Embryonic facial prominence (tissue), 1 donor: ENCODE measurements at regions not wholly inside any gene's neighbourhood (a gene's known extent, or its start where the extent isn't known, plus 50 kb on each side); places are given as distances from the start of the nearest gene placed in this dataset.

Experiments used
- DNase-seq: peaks from one replicate; pipeline ENCODE4 v3.0.0-alpha.2; 2016; ENCODE audit errors: extremely low spot score

DNA sequence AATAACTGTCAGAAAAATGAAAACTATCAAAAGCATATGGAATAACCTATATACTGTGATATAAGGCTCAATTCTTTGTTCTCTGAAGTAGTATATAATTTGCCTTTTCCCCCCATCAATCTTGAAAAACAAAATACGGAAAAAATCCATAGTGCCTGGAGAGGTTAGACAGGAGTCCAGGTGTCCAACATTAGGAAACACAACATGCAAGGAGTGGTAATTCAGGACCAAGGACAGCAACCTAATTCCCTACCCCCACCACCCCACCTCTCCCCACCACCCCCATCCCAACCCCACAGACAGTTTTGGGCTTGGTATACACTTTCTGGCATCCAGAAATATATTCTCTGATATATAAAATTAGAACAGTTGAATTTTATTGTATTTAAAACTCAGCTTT is 55.1 kb upstream of the SLC25A26 start:
- DNase-seq, result no peak

GRCh38 chr3:66164155-66164554 is 56.6 kb upstream of the SLC25A26 start:
- DNase-seq, result no peak

DNA sequence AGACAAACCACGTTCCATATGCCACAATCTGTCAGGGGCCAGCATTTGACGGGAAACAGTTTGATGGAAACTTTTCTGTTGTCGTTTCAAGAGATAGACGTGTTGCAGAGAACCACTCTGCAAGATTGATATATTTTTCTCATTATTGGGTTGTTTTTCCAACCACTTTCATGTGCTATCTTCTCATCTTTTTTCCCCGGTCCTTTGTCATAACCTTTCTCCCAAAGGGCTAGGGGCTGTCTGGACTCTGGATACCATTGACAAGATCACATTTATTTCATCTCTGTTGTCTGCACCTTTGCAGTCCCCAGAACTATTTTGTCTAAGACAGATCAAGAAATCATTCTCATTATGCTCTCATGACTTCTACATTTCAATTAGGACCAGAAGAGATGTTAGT is 57.6 kb upstream of the SLC25A26 start:
- DNase-seq, result no peak

DNA sequence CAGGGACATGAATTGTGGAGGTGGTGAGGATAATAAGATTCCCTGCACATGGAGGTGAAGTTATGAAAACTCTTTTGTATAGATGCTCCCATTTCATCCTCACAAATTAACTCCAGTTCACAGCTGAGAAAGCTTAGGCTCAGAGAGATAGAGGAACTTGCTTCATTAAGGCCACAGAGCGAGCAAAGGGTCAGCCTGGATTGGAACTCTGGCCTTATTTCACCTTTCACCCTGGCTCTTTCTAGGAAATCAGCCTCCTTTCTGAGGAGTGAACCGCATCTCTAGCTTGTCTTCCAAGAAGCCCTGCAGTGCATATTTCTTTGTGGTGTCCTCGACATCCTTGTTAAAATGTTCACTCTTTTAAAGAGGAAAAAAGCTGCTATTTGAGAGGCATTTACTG is 58.0 kb upstream of the SLC25A26 start:
- DNase-seq, result no peak

GRCh38 chr3:66158933-66159683 is 61.7 kb upstream of the SLC25A26 start:
- no peak for DNase-seq

DNA sequence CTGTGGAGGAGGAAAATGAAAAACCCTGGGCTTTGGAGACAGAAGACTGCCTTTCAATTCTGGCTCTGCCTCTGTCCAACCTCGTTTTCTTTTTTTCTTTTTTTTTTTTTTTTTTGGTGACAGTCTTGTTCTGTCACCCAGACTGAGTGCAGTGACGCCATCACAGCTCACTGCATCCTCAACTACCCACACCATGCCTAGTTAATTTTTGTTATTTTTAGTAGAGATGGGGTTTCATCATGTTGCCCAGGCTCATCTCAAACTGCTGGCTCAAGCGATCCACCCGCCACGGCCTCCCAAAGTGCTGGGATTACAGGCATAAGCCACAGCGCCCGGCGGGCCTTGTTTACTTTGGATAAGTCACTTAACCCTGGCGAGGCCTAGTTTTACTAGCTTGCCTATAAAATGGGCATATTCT is 66.3 kb upstream of the SLC25A26 start:
- no peak for DNase-seq

DNA sequence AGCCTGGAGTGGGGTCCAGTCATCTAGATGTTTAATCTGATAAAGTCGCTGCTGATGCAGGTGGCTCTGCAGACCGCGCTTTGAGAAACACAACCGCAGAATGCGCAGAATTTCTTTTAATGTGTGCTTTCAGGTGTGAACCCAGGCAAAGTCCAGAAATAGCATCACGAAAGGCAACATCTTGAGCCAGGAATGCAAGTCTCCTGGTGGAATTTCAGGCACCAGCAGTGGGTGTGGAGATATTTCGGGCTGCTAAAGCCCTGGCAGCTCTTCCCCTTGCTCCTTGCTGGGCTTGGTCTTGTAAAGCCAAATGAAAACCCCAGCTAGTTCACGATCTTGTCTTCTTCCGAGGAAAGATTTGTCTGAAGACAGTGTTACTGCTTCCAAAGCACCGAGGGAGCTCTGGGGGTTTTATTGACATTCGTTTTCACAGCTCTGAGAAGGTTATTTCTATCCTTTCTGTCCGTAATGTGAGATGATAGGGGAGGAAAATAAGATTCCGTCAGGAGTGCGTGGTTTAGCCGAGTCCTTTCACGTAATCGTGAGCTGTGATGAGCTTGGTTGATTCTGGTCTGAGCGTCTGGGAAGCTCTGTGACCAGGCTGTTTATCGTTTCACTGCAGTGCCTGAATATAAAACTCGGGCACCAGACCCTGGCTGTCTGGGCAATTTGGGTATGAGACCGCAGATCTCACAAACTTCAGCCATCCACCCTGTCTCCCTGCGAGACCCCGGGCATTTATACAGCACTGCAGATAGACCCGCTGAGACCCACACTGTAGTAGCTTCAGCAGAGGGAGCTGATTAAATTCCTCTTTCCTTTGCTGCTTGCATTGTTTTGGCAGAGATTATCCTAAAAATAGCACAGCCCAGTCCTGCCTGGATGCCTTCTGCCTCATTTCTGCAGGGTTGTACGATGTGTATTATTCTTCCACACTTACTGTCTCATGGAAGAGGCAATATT is 67.0 kb upstream of the SLC25A26 start:
- no peak for DNase-seq

DNA sequence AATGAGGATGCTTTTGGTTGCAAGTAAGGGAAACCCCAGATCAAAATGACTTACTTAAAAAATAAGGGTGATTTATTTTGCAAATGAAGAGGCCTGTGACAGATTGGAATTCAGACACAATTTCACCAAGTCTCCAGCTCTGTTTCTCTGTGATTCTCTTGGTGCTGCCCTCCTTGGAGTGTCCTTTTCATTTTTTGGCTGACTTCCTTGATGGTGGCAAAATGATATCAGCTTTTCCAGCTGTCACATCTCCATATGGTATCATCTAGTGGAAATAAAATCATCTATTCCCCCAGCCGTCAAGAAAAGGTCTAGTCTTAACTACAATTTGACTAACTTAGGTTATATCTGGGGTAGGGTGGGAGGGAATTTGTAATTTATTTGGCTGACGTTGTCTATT is 68.5 kb upstream of the SLC25A26 start:
- no peak for DNase-seq

DNA sequence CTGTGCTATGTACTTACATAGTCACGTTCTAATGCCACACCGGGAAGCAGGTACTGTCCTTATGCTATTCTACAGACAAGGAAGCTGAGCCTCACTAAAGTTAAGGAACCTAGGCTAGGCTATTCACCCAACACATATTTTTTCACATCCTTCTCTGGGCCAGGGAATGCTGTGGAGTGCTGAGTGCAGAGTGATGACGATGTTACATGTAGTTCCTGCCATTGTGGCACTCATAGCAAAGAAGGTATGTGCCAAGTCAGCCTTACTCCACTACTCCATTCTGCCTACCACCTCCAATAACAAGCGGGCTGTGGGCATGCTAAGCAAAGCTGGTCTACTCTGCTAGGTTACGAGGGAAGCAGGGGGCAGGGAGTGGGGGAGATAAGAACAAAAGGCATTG is 69.8 kb upstream of the SLC25A26 start:
- DNase-seq, result no peak

DNA sequence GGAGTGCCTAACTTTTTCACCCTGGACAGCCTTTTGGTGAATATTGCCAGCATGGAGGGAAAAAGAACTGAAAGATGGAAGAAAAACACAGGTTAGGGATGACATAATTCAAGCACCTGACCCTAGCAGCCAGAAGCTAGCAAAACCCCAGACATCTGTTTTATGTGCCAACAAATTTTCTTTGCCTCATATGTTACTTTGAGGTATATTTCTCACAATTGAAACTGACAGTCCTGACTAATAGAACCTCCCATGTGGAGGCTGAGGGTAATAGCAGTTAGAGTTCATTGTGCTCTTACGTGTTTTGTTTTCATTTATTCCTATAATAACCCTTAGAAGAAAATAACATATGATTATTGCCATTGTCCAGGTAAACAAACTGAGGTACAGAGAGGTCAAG is 71.5 kb upstream of the SLC25A26 start:
- DNase-seq, result no peak

DNA sequence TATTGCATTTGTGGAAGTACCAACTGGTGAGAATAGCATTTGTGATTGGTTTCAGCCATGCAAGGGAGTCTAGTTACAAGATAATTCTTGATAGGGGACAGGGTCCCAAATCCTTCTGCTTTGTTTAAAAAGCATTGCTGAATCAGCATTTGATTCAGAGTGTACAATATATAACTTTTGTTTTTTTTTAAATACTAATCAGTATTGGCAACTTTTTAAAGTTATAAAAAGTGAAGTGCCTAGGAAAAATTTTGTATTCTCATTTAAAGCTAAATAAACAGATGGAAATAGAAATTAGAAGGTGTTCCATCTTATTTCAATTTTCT is 75.4 kb upstream of the SLC25A26 start:
- DNase-seq, result no peak

DNA sequence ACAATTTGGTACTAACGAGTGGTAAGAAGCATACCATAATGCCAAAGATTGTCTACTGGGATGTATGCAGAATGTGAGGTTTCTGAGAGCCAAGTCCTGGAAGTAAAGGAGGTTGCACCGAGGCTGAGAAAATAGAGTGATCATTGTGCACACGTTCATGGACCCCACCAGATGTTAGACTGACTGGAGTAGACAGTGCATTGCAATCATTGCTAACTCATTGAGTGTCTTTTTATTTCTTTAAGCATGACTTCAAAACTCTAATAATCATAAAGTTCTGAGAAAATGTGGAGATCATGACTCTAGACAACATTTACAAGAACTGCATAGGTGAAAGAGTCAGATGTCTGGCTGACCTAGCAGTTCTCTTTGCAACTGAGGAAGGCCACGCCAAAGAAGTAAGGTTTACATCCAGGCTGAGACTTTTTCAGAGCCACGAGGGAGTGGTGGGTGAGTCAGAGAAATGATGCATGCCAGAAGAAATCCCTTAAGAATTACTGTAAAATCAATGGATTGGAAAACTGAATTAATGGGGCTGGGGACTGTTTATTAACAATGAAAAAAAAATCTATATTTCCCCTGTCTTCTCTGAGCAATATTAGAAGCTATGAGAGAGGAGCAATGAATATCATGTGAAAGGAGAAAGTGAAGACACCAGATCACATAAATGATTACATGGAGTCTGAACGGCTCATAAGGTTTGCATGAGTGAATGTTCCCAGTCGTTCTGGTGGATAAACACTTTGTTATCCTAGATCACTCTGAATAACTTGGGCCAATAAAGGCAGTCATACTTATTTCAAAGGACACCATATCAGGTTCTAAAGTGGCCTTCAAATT is 76.0 kb upstream of the SLC25A26 start:
- no peak for DNase-seq

- no peak for DNase-seq
Measured at GRCh38 chr3:66142079-66142478, 78.7 kb upstream of the SLC25A26 start.

DNA sequence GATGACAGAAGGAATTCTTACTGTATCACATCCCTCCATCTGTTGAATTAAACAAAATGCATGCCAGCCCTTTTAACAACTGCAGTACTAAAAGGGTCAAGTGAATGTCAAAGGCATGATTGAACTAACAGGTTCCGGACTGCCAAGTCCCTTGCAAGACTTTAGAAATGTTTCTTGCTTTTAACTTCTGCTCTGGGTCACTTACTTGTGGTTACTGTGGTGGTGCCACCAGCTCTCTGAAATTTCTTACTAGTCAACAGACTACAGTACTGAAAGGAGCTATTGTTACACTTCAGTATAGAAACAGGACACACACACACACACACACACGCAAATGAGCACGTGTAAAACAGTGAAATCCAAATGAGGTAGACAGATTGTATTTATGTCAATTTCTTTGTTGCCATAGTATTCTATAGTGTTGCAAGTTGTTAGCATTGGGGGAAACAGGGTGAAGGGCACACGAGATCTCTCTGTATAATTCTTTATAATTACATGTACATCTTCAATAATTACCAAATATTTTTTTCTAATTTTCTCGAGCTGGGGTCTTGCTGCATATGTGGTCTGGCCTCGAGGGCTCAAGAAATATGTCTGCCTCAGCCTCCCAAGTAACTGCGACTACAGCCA is 79.9 kb upstream of the SLC25A26 start:
- no peak for DNase-seq

DNA sequence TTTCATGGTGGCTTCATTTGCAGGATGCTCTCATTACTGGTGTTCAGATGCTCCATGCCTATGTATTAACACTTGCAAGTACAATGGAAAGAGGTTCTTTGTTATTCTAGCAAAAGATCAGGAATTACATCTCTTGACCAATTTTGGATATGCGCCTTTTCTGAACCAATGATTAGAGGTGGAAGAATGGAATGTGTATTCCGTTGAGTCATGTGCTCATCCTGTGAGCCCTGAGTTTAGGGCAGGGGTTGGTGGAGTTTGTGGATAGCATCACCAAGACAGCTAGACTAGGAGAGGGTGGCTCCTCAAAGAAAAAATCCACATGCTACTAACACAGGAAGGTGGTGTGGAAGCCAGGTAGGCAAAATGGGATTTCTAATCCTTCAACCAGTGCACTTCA is 80.7 kb upstream of the SLC25A26 start:
- no peak for DNase-seq

- DNase-seq, result no peak
Measured at GRCh38 chr3:66139415-66139814, 81.4 kb upstream of the SLC25A26 start.

GRCh38 chr3:66138336-66139313 is 82.2 kb upstream of the SLC25A26 start:
- no peak for DNase-seq

GRCh38 chr3:66136597-66136996 is 84.2 kb upstream of the SLC25A26 start:
- DNase-seq, result no peak

DNA sequence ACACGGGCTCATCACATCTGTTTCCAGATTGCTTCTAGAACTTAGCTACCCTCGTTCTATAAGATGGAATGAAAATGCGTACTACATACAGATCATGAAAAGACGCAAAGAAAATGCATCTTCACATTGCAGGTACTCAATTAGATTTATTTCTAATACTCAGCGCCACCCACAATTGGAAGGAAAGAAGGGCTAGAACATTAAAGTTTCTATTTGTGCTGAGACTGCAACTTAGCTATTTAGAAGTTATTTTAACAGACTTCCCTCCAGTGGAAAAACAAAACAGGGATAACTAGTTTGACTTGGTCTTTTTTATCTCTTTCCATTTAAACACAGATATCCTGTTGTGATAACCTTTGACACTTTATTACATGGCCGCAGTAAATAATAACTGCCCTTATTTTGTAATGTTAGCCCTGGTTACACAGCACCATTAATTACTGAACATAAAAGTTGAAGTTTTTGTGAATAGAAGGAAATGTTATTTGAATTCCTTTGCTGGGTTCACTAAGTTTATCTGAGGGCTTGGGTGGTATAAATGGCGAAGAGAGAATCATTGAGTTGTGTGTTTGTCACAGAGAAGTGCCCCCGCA is 86.9 kb upstream of the SLC25A26 start:
- DNase-seq, result no peak
